A673 (cell line): ENCODE measurements at regions not wholly inside any gene's neighbourhood (a gene's known extent, or its start where the extent isn't known, plus 50 kb on each side); places are given as distances from the start of the nearest gene placed in this dataset.

Experiments used
- EZH2 ChIP-seq: fragments of 200-600 bp; sonication (generic); IDR thresholded peaks from 2 replicates; pipeline ENCODE4 v1.6.1; 2017; ENCODE audit warnings: borderline replicate concordance, low read depth, mild to moderate bottlenecking, mixed read lengths, antibody characterized with exemption, low read length; ENCODE audit not compliant: poor library complexity, severe bottlenecking
- TF ChIP-seq, protein P1 (sequence below): fragments of 300-800, 200-600 bp; sonication (generic); conservative IDR thresholded peaks from 2 replicates; pipeline ENCODE4 v1.5.1; 2017; ENCODE audit warnings: low read depth, mild to moderate bottlenecking, antibody characterized with exemption, low read length, moderate library complexity, mixed read lengths

DNA sequence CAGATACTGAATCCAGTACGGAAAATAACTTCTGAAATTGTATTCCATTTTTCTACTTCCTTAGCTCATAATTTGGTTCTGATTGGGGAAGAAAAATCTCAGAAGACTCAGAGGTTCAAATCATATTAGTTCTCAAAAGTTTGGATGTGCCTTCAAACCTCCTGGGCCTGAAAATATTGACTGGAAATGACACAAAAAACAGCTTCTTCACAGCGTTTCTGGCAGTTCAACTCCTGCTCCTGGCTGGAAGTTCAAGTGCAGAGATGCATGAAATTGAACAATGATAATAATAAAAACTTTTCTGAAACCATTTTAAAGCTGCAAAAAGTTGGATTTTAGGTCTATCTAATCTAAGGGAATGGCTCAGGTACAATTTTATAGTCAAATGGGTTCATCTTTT is 1459.9 kb upstream of the CELF4 start:
- TF ChIP-seq, protein P1, sequence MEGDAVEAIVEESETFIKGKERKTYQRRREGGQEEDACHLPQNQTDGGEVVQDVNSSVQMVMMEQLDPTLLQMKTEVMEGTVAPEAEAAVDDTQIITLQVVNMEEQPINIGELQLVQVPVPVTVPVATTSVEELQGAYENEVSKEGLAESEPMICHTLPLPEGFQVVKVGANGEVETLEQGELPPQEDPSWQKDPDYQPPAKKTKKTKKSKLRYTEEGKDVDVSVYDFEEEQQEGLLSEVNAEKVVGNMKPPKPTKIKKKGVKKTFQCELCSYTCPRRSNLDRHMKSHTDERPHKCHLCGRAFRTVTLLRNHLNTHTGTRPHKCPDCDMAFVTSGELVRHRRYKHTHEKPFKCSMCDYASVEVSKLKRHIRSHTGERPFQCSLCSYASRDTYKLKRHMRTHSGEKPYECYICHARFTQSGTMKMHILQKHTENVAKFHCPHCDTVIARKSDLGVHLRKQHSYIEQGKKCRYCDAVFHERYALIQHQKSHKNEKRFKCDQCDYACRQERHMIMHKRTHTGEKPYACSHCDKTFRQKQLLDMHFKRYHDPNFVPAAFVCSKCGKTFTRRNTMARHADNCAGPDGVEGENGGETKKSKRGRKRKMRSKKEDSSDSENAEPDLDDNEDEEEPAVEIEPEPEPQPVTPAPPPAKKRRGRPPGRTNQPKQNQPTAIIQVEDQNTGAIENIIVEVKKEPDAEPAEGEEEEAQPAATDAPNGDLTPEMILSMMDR, result no peak
- no peak for TF ChIP-seq EZH2
